Daoy (cell line): ENCODE measurements at regions not wholly inside any gene's neighbourhood (a gene's known extent, or its start where the extent isn't known, plus 50 kb on each side); places are given as distances from the start of the nearest gene placed in this dataset.
"Not testable (repeated sequence)": the region's sequence is repeated elsewhere in the genome, so short reads cannot be mapped to it uniquely, and the experiment has no call there.

Experiments
- DNase-seq: peaks from one replicate; pipeline ENCODE4 v3.0.0-alpha.2; 2015; ENCODE audit warnings: low read depth

DNA sequence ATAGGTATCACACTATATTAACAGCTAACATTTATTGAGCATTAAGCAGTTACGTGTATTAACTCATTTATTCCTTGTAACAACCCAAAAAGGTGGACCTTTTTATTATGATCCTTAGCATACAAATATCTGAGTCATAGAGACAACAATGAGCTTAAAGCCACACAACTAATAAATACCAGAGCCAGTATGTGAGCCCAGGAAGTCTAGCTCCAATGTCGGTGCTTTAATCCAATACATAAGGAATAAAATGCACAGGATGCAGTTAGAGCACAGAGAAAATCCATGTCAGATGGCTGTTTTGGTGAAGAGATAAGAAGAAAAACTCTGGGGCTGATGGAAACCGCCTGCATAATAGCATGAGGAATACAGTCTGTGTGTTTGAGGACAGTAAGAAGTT is 888.6 kb downstream of the TMTC2 start:
- no peak for DNase-seq

DNA sequence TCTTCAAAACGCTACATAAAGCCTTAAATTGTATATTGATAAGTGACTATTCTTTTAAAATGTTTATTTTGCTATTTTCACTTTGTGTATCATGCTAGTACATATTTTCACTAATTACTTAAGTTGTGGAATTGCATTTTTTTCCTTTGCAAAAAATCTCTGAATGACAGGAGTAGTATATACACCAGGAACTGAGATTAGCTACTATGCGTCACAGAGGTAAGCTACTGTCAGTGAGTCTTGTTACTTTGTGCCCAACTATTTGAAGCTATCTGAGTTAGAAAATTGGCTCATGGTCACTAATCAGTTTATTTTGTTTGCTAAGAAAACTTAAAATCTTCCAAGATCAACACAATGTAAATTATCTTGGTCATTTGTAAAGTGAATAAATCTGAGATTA is 887.4 kb downstream of the TMTC2 start:
- DNase-seq, result no peak

DNA sequence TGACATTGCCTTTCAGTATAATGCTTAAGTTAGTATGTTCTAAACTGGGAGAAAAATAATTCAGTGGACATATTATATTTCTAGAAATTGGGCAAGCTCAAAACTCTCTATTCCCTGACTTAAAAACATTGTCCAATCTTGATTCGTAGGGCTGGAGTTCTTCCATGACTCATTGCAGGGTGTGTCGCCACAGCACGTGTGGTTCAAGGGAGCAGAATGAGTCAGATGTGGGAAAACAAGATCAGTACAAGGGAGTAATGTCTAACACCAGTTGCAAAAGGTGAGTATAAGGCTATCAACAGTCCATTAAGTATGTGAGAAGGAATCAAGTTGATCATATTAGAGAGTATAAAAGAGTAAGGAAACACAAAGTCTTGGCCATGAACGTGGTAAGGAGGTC is 887.0 kb downstream of the TMTC2 start:
- no peak for DNase-seq

DNA sequence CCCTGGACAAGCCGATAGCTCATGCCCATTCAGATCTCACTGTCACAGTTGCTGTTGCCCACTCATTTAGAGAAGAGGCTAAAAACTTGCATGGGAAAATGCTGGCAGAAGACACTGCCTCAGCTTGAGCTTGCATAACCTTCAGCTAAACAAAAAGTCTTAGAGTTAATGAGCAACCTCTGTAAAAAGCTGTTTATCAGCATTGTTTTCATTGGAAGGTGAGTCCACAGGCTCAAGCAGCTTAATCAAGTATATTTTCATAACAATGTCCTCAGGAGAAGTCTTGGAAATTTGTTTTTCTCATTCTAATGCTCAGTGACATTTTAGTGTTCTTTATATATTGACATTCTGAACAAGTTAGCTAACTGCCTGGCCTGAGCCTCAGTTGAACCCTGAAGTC is 872.9 kb downstream of the TMTC2 start:
- DNase-seq, result no peak

DNA sequence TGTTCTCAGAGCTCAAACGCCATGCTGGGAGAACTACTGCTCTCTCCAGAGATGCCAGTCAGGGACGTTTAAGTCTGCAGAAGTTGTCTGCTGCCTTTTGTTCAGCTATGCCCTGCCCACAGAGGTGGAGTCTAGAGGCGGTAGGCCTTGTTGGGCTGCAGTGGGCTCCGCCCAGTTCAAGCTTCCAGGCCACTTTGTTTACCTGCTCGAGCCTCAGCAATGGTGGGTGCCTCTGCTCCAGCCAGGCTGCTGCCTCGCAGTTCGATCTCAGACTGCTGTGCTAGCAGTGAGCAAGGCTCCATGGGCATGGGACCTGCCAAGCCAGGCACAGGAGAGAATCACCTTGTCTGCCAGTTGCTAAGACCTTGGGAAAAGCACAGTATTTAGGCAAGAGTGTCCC is 869.3 kb downstream of the TMTC2 start:
- DNase-seq, result not testable (repeated sequence)

DNA sequence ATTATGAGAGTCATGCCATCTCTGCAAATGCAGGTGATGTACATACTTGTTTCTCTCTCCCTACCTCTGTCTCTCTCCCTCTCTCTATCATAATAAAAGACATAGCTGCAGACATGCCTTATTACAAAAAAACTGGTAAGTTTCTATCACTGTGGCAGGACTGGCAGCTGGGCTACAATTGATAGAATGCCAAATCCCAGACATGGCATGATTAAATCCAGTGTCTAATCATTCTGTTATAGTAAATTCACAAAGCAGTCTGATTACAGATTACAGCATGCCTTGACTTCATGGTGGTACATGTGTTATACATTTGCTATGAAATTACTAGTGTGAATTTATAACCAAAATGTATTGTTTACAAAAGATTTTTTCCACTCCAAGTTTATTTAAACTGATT is 854.7 kb downstream of the TMTC2 start:
- DNase-seq, result no peak

DNA sequence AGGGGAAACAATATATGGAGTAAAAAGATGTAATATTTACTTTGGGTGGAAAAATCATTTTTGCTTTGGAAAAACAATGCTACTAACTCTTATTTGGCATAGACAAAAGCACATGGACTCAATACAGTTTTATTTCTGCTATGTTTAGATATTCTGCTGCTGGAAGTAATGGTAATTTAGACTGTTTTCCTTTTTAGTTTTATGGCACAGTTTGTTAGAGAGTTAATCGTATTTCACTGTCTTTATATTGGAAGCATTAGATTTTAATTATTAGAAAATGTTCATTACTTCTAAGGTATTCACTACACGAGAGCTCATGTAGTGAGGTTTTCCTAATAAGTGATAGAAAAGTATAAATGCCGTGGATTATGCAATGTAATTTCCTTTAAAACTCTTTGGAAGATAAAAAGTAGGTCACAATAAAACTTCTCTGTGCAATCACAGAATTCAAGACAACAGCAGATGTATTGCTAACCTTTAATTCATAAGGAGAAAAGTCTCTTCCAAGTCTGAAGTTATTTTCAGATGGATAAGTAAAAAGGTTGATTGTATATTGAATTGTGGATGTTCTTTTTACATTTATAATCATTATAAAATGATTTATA is 851.8 kb downstream of the TMTC2 start:
- no peak for DNase-seq

DNA sequence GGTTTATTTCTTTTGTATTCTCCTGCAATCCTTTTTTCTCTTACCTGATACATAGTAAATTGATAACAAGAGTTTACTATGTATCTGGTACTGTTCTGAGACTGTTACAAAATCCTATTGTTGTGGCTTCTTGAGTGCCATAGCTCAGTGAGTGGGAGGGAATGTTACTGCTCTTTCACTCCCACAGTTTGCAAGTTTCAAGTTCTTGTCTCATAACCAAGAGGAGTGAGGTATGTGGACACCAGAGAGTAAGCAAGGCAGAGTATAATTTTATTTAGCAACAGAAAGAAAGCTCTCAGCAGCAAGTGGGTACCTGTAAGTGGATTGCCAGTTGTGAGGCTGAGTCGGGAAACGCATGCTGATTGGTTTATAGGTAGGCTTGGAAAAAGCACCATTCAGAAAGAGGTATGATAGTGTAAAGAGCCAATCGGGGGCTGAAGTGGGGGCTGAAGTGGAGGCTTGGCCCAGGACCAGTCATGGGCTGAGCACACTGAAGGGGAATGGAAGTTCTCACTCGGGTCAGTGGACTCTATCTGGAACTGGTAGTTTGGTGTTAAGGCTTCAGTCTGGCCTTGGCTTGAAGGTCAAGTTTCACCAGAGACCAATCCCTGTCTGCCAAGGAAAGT is 850.8 kb downstream of the TMTC2 start:
- DNase-seq, result no peak

DNA sequence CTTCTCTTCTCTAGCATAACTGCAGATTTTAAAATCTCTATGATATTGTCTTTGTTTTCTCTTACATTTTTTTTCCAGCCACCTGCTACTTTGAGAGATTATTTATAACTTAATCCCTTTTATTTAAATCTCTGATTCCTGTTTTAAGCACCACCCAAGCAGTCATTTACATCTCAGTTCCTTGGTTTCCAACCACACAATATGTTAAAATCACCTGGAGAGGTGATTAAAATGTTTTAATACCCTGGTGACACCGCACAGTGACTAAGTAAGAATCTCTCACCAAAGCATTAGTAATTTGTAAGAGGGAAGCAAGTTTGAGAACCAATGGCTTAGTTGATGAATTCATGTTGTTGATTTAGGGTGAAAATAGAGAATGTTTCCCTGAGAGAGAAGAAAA is 849.8 kb downstream of the TMTC2 start:
- DNase-seq, result no peak

DNA sequence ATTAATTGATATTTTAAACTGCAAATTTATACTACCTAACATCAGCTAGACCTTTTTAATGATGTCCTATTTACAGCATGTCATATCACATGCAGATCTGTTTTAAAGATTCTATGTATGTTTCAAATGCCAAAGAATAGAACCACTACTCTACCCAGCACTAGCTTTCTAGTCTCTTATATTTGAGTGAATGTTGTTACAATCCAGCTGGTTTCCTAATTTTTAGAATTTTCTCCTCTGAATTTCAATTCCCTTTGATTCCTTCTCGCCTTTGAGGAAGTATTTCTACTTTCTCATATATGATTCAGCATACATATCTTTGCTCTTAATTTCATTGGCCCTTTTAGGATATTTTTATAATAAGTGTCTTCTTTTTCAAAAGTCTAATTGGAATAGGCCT is 841.9 kb downstream of the TMTC2 start:
- no peak for DNase-seq

DNA sequence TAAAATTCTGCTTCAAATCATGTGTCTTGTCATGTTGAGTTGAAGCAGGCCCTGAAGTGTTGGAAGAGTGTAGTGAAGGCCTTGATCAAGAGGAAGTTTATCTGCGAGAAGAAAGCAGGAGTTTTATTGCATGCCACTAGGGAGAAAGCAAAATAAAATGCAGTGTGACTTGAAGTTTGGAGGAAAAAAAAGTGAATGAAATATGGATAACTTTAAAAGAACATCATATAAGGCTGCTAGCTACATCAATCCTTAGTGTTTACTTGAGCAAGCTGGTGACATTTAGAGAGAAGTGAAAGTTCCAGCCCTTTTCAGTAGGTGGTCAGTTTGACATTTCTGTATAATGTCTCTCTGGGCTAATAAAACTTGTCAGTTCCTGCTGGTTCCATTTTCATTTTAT is 841.1 kb downstream of the TMTC2 start:
- no peak for DNase-seq

DNA sequence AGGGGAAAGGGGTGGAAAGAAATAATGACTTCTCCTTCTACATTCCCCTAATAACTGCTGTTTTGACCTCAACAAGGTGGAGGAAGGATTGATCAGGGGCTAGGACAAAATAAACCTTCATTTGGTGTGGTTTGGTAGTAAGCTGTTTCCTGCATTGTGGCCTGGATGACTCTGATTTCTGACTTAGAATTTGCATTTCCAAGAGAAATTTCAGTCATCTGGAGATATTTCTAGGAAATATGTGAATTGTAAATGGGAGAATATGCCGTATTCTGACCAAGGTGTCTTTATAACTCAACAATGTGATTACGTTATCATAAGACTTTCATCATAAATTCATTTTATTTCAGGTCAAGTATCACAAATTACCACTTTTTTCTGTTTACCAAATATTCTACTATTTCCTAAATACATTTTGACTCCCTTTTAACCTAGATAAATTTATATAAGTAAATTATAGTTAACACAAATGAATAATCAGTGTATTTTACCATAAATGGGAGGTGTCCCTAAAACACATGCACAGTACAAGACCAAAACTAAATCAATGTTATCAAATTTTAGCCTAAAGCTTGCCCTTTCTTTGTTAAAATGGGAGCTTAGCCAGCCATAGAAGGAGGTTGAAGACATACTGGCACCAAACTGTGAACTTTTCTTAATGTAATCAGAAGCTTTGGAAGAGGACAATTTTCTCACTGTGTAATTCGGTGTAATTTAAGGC is 828.8 kb downstream of the TMTC2 start:
- DNase-seq, result no peak

DNA sequence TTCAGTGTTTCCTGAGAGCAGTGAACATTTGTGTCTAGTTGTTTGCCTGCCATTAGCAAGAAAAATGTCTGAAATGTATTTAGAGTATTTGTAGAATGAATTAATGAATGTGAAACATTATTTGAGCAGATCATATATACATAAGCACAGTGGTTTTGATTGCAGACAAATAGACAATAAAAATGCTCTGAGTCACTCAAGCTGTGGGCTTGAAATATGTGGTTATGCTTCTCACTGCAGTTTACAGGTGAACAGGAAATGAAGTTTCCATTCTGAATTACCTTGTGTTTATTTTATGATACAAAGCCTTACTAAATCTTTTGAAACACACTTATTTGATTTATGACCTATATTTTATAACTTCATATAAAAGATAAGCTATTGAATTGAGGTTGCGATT is 827.7 kb downstream of the TMTC2 start:
- no peak for DNase-seq

DNA sequence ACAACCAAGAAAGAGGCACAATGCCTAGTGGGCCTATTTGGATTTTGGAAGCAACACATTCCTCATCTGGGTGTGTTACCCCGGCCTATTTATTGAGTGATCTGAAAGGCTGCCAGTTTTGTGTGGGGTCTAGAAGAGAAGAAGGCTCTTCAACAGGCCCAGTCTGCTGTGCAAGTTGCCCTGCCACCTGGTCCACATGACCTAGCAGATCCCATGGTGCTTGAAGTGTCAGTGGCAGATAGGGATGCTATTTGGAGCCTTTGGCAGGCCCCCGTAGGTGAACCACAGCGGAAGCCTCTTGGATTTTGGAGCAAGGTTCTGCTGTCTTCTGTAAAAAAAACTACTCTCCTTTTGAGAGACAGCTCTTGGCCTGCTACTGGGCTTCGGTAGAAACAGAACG is 820.1 kb downstream of the TMTC2 start:
- no peak for DNase-seq

DNA sequence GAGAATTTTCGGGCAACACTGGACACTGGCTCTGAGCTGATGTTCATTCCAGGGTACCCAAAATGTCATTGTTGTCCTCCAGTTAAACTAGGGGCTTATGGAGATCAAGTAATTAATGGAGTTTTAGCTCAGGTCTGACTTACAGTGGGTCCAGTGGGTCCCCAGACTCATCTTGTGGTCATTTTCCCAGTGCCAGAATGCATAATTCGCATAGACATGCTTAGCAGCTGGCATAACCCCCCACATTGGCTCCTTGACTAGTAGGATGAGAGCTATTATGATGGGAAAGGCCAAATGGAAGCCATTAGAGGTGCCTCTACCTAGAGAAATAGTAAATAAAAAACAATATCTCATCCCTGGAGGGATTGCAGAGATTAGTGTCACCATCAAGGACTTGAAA is 818.9 kb downstream of the TMTC2 start:
- no peak for DNase-seq

DNA sequence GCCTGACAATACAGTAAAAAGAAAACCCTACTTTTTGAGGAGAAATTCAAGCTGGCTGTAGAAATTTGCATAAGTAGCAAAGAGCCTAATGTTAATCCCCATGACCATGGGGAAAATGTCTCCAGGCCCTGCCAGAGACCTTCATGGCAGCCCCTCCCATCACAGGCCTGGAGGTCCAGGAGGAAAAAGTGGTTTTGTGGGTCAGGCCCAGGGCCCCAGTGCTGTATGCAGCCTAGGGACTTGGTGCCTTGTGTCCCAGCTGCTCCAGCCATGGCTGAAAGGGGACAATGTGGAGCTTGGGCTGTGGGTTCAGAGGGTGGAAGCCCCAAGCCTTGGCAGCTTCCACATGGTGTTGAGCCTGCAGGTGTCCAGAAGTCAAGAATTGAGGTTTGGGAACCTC is 813.2 kb downstream of the TMTC2 start:
- DNase-seq, result not testable (repeated sequence)

DNA sequence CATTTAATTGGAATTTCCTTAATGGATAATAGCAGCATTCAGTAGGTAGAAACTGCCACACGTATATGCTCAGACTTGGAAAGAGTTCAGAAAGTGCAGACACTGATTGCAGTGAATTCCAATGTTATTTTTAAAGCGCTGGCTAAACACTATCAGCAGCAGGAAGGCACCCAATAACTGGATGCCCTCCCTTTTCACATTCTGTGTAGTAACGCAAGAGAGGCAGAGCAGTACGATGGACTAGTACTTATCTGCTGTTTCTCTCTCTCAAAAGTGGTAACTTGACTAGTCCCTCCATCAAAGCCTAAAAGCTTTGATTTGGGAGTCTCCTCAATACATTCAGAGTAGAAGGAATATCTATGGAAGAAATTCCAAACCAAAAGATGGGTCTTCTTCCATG is 791.0 kb downstream of the TMTC2 start:
- DNase-seq, result no peak

DNA sequence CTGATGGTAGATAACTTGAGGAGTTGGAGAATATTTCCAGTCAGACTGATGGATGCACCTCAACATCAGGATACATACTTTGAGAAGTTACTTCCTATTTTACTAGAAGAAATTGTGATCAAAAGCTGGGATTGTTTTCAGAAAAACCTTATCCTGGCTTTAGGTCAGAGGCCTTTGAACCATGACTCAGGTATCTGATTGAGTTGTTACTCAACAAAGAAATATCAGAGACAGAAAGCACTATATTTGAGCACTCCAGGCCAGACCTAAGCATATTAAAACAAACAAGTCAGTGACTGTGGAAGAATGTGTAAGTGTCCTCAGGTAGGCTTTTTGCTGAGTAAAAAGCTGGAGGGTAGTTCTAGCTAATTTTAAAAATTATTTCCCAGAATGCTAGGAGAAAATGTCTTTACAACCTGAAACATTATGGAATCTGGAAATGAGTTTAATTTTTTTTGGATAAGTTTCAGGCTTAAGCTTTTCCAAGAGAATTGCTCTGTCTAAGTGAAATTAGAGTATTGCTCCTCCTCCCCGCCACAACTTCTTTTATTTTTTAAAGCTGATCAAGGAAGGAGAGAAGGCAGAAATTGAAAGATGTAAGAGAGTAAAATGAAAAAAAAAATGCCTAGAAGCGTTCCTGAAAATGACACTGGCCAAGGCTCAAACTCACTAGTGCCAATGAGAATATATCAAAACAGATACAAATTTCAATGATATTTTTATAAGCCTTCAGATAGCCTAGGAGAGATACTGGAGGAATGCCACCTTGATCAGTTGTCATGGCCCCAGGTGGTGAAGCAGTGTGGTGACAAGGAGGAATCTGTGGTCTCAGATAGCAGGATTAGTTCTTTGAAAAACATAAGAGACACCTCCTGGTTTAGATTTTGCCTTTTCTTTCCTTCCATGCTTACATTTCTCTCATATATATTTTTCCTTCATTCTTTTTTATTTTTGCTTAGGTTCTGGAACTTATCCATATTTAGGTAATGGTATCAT is 790.3 kb downstream of the TMTC2 start:
- no peak for DNase-seq

DNA sequence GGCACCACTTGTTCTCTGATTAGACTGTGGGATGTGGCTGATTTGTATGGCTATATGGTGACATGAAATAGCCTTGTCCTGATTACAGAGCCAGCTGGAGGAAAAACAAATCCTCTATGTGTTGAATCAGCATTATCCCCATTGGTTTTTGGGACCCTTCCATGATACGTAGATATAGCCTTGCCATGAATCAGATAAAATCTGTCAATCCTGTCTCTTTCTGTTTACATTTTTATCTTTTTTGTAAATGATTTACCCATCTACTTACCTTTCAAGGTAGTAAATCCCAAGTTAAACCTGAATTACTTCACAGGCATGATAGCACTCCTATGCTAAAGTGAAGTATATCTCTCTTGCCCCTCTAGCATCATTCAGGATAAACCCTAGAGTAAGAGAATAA is 789.3 kb downstream of the TMTC2 start:
- no peak for DNase-seq

DNA sequence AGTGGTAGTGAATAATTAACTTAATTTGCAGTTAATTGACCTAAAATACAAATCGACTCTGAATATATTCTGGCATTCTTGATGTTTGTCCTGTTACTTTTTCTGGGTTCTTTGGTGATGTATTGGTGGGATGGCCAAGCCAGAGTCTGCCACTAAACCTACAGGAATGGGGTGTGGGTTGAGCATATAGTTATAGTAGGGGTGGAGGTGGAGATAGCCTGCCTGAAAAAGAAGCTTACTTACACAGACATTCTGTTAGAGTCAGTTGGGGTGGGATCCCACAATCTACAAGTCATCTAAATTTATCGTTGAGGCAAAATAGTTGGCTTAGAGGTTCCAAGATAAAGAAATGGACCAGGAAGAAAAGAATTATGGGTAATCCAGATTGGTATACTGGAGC is 787.7 kb downstream of the TMTC2 start:
- no peak for DNase-seq

DNA sequence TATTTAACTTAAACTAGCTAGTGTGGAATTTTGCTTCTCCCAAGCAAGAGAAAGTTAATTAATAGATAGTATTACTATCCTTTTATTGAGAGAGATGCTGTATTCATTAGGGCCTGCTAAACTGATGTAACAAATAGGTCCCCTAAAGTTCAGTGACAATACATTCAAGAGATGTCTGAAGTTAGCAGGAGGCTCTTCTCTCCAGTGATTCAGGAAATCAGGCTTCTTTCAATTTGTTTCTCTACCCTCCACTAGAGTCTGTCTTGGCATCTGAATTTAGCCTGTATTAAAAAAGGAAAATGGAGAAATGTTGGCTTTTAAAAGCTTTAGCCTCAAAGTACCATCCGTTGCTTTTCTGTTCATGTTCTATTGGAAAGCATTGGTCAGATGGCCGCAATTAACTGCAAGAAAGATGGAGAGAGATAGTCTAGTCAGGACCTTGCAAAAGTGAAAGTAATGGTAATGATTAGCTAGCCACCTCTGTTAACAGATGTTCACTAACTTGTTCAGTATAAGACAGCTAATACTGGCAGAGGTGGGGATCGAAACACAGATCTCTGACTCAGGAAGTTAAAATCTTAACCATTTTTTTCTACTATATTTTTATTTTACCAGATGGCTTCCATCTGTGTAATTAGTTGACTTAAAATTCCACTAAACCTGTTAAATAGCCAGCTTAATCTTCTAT is 786.8 kb downstream of the TMTC2 start:
- DNase-seq, result no peak

DNA sequence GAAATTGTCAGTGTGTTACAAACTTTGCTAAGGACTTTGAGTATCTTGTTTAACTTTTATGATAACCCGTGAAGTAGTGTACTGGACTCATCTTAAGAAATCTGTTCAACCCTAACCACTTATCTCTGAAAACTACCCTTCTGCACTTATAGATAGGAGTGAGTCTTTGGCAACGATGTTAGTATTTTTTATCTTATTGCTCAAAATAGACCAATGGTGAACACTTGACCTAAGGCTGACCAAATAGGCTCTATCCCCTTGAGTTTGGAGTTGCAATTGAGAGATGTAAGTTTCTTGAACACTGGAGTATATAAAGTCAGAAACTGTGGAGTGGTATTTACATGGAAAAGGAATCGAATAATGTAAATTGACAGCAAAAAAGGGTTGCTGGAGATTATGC is 786.1 kb downstream of the TMTC2 start:
- no peak for DNase-seq
